Left ventricle myocardium inferior (tissue), 1 donor: ENCODE measurements at regions not wholly inside any gene's neighbourhood (a gene's known extent, or its start where the extent isn't known, plus 50 kb on each side); places are given as distances from the start of the nearest gene placed in this dataset.
"Not testable (repeated sequence)": the region's sequence is repeated elsewhere in the genome, so short reads cannot be mapped to it uniquely, and the experiment has no call there.

ENCODE experiments used
- DNase-seq: peaks from one replicate; pipeline ENCODE4 v3.0.0-alpha.2; 2020
- H3K27ac ChIP-seq: fragments of 200-600 bp; replicated peaks from 2 replicates; pipeline ENCODE4 v1.8.0; 2021
- H3K27me3 ChIP-seq: fragments of 200-600 bp; 2 replicates; pipeline ENCODE4 v1.8.0; 2021; ENCODE audit warnings: low read depth
- H3K36me3 ChIP-seq: fragments of 200-600 bp; 2 replicates; pipeline ENCODE4 v1.8.0; 2021
- H3K4me1 ChIP-seq: fragments of 200-600 bp; 2 replicates; pipeline ENCODE4 v1.8.0; 2021
- H3K4me3 ChIP-seq: fragments of 200-600 bp; 2 replicates; pipeline ENCODE4 v1.8.0; 2021; ENCODE audit warnings: mild to moderate bottlenecking, moderate library complexity
- H3K9me3 ChIP-seq: fragments of 200-600 bp; replicated peaks from 2 replicates; pipeline ENCODE4 v1.8.0; 2021
- CTCF ChIP-seq: fragments of 200-600 bp; IDR thresholded peaks from 2 replicates; pipeline ENCODE4 v1.8.0; 2021; ENCODE audit warnings: antibody characterized with exemption, mild to moderate bottlenecking, borderline replicate concordance
- intact Hi-C: fragments of 100-400 bp; cut with micrococcal nuclease; formaldehyde crosslinking; loops from one replicate; pipeline ENCODE4 v1.11.0; 2022
- donor health status: DM: no; HTN: yes; CAD: no; lungs with severe emphysema.

GRCh38 chr5:24170026-24170425 is 474.8 kb downstream of the CDH10 start:
- H3K4me1 ChIP-seq, result no peaks in the 10 kb centered on the region
- H3K27ac ChIP-seq, result no peak overlapping the region
- H3K4me3 ChIP-seq, result no peak overlapping the region
- intact Hi-C loops, result no loop called here
- no peaks in the 10 kb centered on the region for H3K36me3 ChIP-seq
- H3K9me3 ChIP-seq, result no peaks in the 10 kb centered on the region
- DNase-seq, result no peak
- TF ChIP-seq CTCF, result no peak
- no peaks in the 10 kb centered on the region for H3K27me3 ChIP-seq

GRCh38 chr5:24170930-24171329 is 473.8 kb downstream of the CDH10 start:
- H3K36me3 ChIP-seq, H3K4me3 ChIP-seq, H3K4me1 ChIP-seq, H3K27me3 ChIP-seq, H3K9me3 ChIP-seq, DNase-seq, intact Hi-C loops, H3K27ac ChIP-seq: not testable (repeated sequence)

- Histone ChIP-seq H3K27ac (no peak overlapping the region), H3K27me3 (no peaks in the 10 kb centered on the region), H3K4me3 (no peak overlapping the region), H3K4me1 (no peaks in the 10 kb centered on the region), H3K9me3 (peaks cover 28% of the 10 kb centered on the region), H3K36me3 (no peaks in the 10 kb centered on the region)
- no peak for DNase-seq
- no peak for TF ChIP-seq CTCF
- intact Hi-C loops, result no loop called here
Observed at GRCh38 chr5:24177821-24178220, 467.0 kb downstream of the CDH10 start.

GRCh38 chr5:24183981-24184380 is 460.8 kb downstream of the CDH10 start:
- intact Hi-C loops, result no loop called here
- no peak for DNase-seq
- no peak overlapping the region for H3K27ac ChIP-seq
- H3K27me3 ChIP-seq, result no peaks in the 10 kb centered on the region
- H3K36me3 ChIP-seq, result no peaks in the 10 kb centered on the region
- no peaks in the 10 kb centered on the region for H3K4me1 ChIP-seq
- H3K9me3 ChIP-seq, result peaks cover 24% of the 10 kb centered on the region
- no peak overlapping the region for H3K4me3 ChIP-seq
- TF ChIP-seq CTCF, result no peak

- H3K9me3 ChIP-seq, result peaks cover 10% of the 10 kb centered on the region
- TF ChIP-seq CTCF, result no peak
- H3K27ac ChIP-seq, result no peak overlapping the region
- H3K27me3 ChIP-seq, result no peaks in the 10 kb centered on the region
- no peaks in the 10 kb centered on the region for H3K4me1 ChIP-seq
- no peak overlapping the region for H3K4me3 ChIP-seq
- intact Hi-C loops, result no loop called here
- no peaks in the 10 kb centered on the region for H3K36me3 ChIP-seq
- DNase-seq, result no peak
Observed at GRCh38 chr5:24188216-24188925, 456.4 kb downstream of the CDH10 start.

GRCh38 chr5:24196789-24197188 is 448.0 kb downstream of the CDH10 start:
- H3K4me3 ChIP-seq, result no peak overlapping the region
- intact Hi-C loops, result no loop called here
- no peak for TF ChIP-seq CTCF
- DNase-seq, result no peak
- no peak overlapping the region for H3K27ac ChIP-seq
- H3K36me3 ChIP-seq, result no peaks in the 10 kb centered on the region
- H3K27me3 ChIP-seq, result no peaks in the 10 kb centered on the region
- no peaks in the 10 kb centered on the region for H3K4me1 ChIP-seq
- no peaks in the 10 kb centered on the region for H3K9me3 ChIP-seq
